ENCODE measurements at regions not wholly inside any gene's neighbourhood (a gene's known extent, or its start where the extent isn't known, plus 50 kb on each side); places are given as distances from the start of the nearest gene placed in this dataset.

DNA sequence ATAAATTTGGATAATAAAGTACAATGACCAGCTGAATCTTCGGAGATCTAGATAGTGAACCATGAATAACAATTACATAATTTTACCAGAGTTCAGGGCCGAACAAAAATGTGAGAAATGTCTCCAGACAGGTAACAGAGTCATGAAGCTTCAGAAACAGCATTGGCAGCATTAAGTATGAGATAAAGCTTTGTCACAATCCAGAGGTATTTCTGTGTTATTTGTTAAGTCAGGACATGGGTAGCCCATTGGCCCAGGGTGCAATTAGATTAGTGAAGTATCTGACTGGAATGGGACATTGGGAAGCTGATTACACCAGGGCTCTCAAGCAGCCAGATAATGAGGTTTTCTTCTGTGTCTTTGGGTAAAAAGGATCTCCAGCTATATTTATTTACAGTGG, 184.2 kb upstream of the PPP1R3A start:
- no peaks in the 10 kb centered on the region for H3K4me1 ChIP-seq (replicated peaks)
- H3K9me3 ChIP-seq, result no peaks in the 10 kb centered on the region
- no peak overlapping the region for H3K4me3 ChIP-seq
- no peak overlapping the region for H3K27ac ChIP-seq
- WGBS, result 80% methylated on average over 2 of the region's 2 CpGs
- H3K27me3 ChIP-seq (replicated peaks; ENCODE audit: insufficient read depth), result no peaks in the 10 kb centered on the region
- intact Hi-C loops (cut with DNase I), result no loop called here
- H3K36me3 ChIP-seq, result no peaks in the 10 kb centered on the region
- DNase-seq (ENCODE audit: low spot score), result no peak
- TF ChIP-seq POLR2A (IDR thresholded peaks at IDR 0.05) (no peak), POLR2AphosphoS5 (IDR thresholded peaks at IDR 0.05) (no peak)
- TF ChIP-seq, protein P1, sequence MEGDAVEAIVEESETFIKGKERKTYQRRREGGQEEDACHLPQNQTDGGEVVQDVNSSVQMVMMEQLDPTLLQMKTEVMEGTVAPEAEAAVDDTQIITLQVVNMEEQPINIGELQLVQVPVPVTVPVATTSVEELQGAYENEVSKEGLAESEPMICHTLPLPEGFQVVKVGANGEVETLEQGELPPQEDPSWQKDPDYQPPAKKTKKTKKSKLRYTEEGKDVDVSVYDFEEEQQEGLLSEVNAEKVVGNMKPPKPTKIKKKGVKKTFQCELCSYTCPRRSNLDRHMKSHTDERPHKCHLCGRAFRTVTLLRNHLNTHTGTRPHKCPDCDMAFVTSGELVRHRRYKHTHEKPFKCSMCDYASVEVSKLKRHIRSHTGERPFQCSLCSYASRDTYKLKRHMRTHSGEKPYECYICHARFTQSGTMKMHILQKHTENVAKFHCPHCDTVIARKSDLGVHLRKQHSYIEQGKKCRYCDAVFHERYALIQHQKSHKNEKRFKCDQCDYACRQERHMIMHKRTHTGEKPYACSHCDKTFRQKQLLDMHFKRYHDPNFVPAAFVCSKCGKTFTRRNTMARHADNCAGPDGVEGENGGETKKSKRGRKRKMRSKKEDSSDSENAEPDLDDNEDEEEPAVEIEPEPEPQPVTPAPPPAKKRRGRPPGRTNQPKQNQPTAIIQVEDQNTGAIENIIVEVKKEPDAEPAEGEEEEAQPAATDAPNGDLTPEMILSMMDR (IDR thresholded peaks at IDR 0.05), result no peak

DNA sequence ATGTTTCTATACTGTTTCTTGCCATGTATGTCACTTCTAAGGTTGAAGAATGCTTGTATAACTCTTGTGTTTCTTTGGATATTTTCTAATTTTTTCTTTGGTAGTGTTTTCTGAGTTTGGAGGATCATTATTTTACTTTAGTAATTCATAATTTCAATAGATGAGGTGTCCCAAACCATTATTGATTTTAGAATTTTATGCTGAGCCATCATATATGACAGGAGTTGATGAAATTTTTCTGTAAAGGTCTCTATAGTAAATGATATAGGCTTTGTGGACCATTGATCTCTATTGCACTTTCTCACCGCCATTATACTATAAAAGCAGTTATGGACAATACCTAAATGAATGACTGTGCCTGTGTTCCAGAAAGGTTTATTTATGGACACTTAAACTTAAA, 183.3 kb upstream of the PPP1R3A start:
- Histone ChIP-seq H3K4me1 (replicated peaks) (no peaks in the 10 kb centered on the region), H3K9me3 (no peaks in the 10 kb centered on the region), H3K4me3 (no peak overlapping the region), H3K27ac (no peak overlapping the region), H3K27me3 (replicated peaks; ENCODE audit: insufficient read depth) (no peaks in the 10 kb centered on the region), H3K36me3 (no peaks in the 10 kb centered on the region)
- intact Hi-C loops (cut with DNase I), result no loop called here
- TF ChIP-seq, protein P1 (IDR thresholded peaks at IDR 0.05), result no peak
- TF ChIP-seq POLR2A (IDR thresholded peaks at IDR 0.05) (no peak), POLR2AphosphoS5 (IDR thresholded peaks at IDR 0.05) (no peak)
- DNase-seq (ENCODE audit: low spot score), result no peak
- 100% methylated on average over 1 of the region's 1 CpG for WGBS

DNA sequence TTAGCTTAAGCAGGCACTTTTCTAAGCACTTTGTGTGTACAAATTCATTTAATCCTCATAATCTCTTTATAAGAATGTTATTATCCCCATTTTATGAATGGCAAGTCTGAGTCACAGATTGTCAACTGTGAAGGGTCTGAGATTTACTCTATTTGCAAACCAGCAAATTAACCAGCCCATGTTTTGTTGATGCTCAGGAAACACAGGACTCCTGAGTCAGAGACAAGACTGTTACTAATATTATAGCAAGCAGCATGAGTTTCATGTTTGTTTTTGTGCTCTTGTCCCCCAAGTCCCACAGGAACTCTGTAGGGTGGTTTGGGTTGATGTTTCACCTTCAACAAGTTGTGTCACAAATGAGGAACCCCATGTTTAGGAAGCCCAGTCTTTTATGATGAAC, 182.0 kb upstream of the PPP1R3A start:
- no peak for DNase-seq (ENCODE audit: low spot score)
- TF ChIP-seq, protein P1 (IDR thresholded peaks at IDR 0.05), result no peak
- TF ChIP-seq POLR2A (IDR thresholded peaks at IDR 0.05), result no peak
- TF ChIP-seq POLR2AphosphoS5 (IDR thresholded peaks at IDR 0.05), result no peak
- Histone ChIP-seq H3K36me3 (no peaks in the 10 kb centered on the region), H3K9me3 (no peaks in the 10 kb centered on the region), H3K4me3 (no peak overlapping the region), H3K4me1 (replicated peaks) (no peaks in the 10 kb centered on the region), H3K27ac (no peak overlapping the region), H3K27me3 (replicated peaks; ENCODE audit: insufficient read depth) (no peaks in the 10 kb centered on the region)
- intact Hi-C loops (cut with DNase I), result no loop called here

DNA sequence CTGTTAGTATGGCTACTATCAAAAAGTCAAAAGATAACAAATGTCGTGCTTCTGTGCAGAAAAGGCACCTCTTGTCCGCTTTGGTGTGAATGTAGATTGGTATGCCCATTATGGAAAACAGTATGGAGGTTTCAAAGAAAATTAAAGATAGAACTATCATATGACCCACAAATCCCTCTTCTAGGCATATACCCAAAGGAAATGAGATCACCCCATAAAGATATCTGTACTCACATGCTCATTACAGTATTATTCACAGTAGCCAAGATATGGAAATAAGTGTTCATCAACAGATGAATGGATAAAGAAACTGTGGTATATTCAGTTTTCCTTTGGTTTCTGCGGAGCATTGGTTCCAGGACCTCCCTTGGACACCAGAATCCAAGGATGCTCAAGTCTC, 180.5 kb upstream of the PPP1R3A start:
- Histone ChIP-seq H3K9me3 (no peaks in the 10 kb centered on the region), H3K4me1 (replicated peaks) (no peaks in the 10 kb centered on the region), H3K27me3 (replicated peaks; ENCODE audit: insufficient read depth) (no peaks in the 10 kb centered on the region), H3K36me3 (no peaks in the 10 kb centered on the region), H3K27ac (no peak overlapping the region), H3K4me3 (no peak overlapping the region)
- no peak for DNase-seq (ENCODE audit: low spot score)
- whole genome bisulfite sequencing, result 99% methylated on average over 3 of the region's 3 CpGs
- TF ChIP-seq, protein P1 (IDR thresholded peaks at IDR 0.05), result no peak
- TF ChIP-seq POLR2A (IDR thresholded peaks at IDR 0.05) (no peak), POLR2AphosphoS5 (IDR thresholded peaks at IDR 0.05) (no peak)
- intact Hi-C loops (cut with DNase I), result no loop called here

DNA sequence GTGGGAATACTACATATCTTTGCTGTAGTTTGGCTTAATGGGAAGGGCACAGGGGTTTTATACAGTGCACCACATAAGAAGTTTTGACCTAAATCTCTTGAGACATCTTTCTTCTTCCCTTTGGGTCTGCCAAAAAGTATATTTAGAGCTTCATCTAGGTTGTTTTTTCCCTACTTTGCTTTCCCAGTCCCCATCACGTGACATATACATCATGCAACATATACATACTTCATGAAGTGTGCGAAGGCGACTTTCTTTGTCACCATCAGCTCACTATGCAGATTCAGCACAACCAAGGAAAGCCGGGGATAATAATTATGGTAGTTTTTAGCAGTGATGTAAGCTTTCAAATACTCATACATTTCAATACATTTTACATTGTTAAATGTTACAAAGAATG, 177.1 kb upstream of the PPP1R3A start:
- no peak for TF ChIP-seq POLR2AphosphoS5 (IDR thresholded peaks at IDR 0.05)
- TF ChIP-seq, protein P1 (IDR thresholded peaks at IDR 0.05), result no peak
- no peak for TF ChIP-seq POLR2A (IDR thresholded peaks at IDR 0.05)
- no peak for DNase-seq (ENCODE audit: low spot score)
- H3K4me3 ChIP-seq, result no peak overlapping the region
- 95% methylated on average over 4 of the region's 4 CpGs for WGBS
- H3K27ac ChIP-seq, result no peak overlapping the region
- H3K36me3 ChIP-seq, result no peaks in the 10 kb centered on the region
- H3K9me3 ChIP-seq, result no peaks in the 10 kb centered on the region
- no peaks in the 10 kb centered on the region for H3K27me3 ChIP-seq (replicated peaks; ENCODE audit: insufficient read depth)
- H3K4me1 ChIP-seq (replicated peaks), result no peaks in the 10 kb centered on the region
- intact Hi-C loops (cut with DNase I), result no loop called here
